ENCODE measurements at regions not wholly inside any gene's neighbourhood (a gene's known extent, or its start where the extent isn't known, plus 50 kb on each side); places are given as distances from the start of the nearest gene placed in this dataset.
"Not testable (repeated sequence)": the region's sequence is repeated elsewhere in the genome, so short reads cannot be mapped to it uniquely, and the experiment has no call there.

- DNase-seq = no peak
Observed at GRCh38 chr16:63174801-63175200, 1138.6 kb upstream of the CDH8 start.

- DNase-seq = no peak
Observed at GRCh38 chr16:63171545-63171944, 1135.3 kb upstream of the CDH8 start.

- DNase-seq = no peak
Observed at GRCh38 chr16:63169100-63169499, 1132.9 kb upstream of the CDH8 start.

GRCh38 chr16:63157818-63158217 is 1121.6 kb upstream of the CDH8 start:
- DNase-seq = no peak

- DNase-seq = no peak
Observed at GRCh38 chr16:63146251-63146650, 1110.0 kb upstream of the CDH8 start.

GRCh38 chr16:63145411-63145810 is 1109.2 kb upstream of the CDH8 start:
- no peak for DNase-seq

- DNase-seq = no peak
Observed at GRCh38 chr16:63135069-63135468, 1098.8 kb upstream of the CDH8 start.

GRCh38 chr16:63131503-63131902 is 1095.3 kb upstream of the CDH8 start:
- no peak for DNase-seq

GRCh38 chr16:63130942-63131341 is 1094.7 kb upstream of the CDH8 start:
- DNase-seq = no peak

- DNase-seq = no peak
Observed at GRCh38 chr16:63129411-63130125, 1093.3 kb upstream of the CDH8 start.

GRCh38 chr16:63119905-63120304 is 1083.7 kb upstream of the CDH8 start:
- not testable (repeated sequence) for DNase-seq

GRCh38 chr16:63100082-63100481 is 1063.8 kb upstream of the CDH8 start:
- DNase-seq = no peak

GRCh38 chr16:63096857-63097256 is 1060.6 kb upstream of the CDH8 start:
- DNase-seq = no peak

GRCh38 chr16:63092736-63093135 is 1056.5 kb upstream of the CDH8 start:
- DNase-seq = no peak

GRCh38 chr16:63082101-63082500 is 1045.9 kb upstream of the CDH8 start:
- DNase-seq = no peak

GRCh38 chr16:63080746-63081145 is 1044.5 kb upstream of the CDH8 start:
- DNase-seq = no peak

- DNase-seq = no peak
Observed at GRCh38 chr16:63069047-63069446, 1032.8 kb upstream of the CDH8 start.

GRCh38 chr16:63067141-63067540 is 1030.9 kb upstream of the CDH8 start:
- DNase-seq = no peak

GRCh38 chr16:63066552-63066951 is 1030.3 kb upstream of the CDH8 start:
- no peak for DNase-seq

- DNase-seq = no peak
Observed at GRCh38 chr16:63061319-63061718, 1025.1 kb upstream of the CDH8 start.

- DNase-seq = no peak
Observed at GRCh38 chr16:63059676-63060075, 1023.4 kb upstream of the CDH8 start.

GRCh38 chr16:63057341-63057740 is 1021.1 kb upstream of the CDH8 start:
- DNase-seq = no peak

- DNase-seq = no peak
Observed at GRCh38 chr16:63050391-63050790, 1014.2 kb upstream of the CDH8 start.

GRCh38 chr16:63038397-63039106 is 1002.3 kb upstream of the CDH8 start:
- DNase-seq = no peak
